Ishikawa (cell line): ENCODE measurements at regions not wholly inside any gene's neighbourhood (a gene's known extent, or its start where the extent isn't known, plus 50 kb on each side); places are given as distances from the start of the nearest gene placed in this dataset.

Source experiments
- CEBPB ChIP-seq: IDR thresholded peaks from 2 replicates; pipeline ENCODE4 v1.6.1; 2012
- CREB1 ChIP-seq: IDR thresholded peaks from 2 replicates; pipeline ENCODE4 v1.6.1; 2012; ENCODE audit warnings: low read depth
- EGR1 ChIP-seq: IDR thresholded peaks from 2 replicates; pipeline ENCODE4 v1.6.1; 2012
- EP300 ChIP-seq: IDR thresholded peaks from 2 replicates; pipeline ENCODE4 v1.6.1; 2012; ENCODE audit warnings: borderline replicate concordance
- FOXM1 ChIP-seq: IDR thresholded peaks from 2 replicates; pipeline ENCODE4 v1.6.1; 2012; ENCODE audit warnings: low read depth, borderline replicate concordance
- MAX ChIP-seq: IDR thresholded peaks from 2 replicates; pipeline ENCODE4 v1.6.1; 2012
- NFIC ChIP-seq: IDR thresholded peaks from 2 replicates; pipeline ENCODE4 v1.6.1; 2012
- RAD21 ChIP-seq: IDR thresholded peaks from 2 replicates; pipeline ENCODE4 v1.6.1; 2012; ENCODE audit warnings: low read depth
- REST ChIP-seq: IDR thresholded peaks from 2 replicates; pipeline ENCODE4 v1.6.1; 2012; ENCODE audit warnings: low read depth, mild to moderate bottlenecking
- TCF12 ChIP-seq: IDR thresholded peaks from 2 replicates; pipeline ENCODE4 v1.6.1; 2012; ENCODE audit warnings: low read depth
- USF1 ChIP-seq: IDR thresholded peaks from 2 replicates; pipeline ENCODE4 v1.6.1; 2012
- YY1 ChIP-seq: IDR thresholded peaks from 2 replicates; pipeline ENCODE4 v1.6.1; 2012; ENCODE audit warnings: low read depth

GRCh38 chr7:136210079-136210478, 232.9 kb upstream of the MTPN start:
- TF ChIP-seq EP300 = no peak
- no peak for TF ChIP-seq RAD21
- TF ChIP-seq EGR1 = no peak
- no peak for TF ChIP-seq MAX
- no peak for TF ChIP-seq YY1
- no peak for TF ChIP-seq REST
- TF ChIP-seq FOXM1 = no peak
- no peak for TF ChIP-seq CEBPB
- no peak for TF ChIP-seq CREB1
- no peak for TF ChIP-seq TCF12
- no peak for TF ChIP-seq USF1
- TF ChIP-seq NFIC = no peak
